Activated T-cell treated with anti-CD3 and anti-CD28 coated beads for 1 hour (primary cell): ENCODE measurements at regions not wholly inside any gene's neighbourhood (a gene's known extent, or its start where the extent isn't known, plus 50 kb on each side); places are given as distances from the start of the nearest gene placed in this dataset.

Source experiments
- DNase-seq: peaks from one replicate; pipeline ENCODE4 v3.0.0-alpha.2; 2020; ENCODE audit warnings: low read depth

DNA sequence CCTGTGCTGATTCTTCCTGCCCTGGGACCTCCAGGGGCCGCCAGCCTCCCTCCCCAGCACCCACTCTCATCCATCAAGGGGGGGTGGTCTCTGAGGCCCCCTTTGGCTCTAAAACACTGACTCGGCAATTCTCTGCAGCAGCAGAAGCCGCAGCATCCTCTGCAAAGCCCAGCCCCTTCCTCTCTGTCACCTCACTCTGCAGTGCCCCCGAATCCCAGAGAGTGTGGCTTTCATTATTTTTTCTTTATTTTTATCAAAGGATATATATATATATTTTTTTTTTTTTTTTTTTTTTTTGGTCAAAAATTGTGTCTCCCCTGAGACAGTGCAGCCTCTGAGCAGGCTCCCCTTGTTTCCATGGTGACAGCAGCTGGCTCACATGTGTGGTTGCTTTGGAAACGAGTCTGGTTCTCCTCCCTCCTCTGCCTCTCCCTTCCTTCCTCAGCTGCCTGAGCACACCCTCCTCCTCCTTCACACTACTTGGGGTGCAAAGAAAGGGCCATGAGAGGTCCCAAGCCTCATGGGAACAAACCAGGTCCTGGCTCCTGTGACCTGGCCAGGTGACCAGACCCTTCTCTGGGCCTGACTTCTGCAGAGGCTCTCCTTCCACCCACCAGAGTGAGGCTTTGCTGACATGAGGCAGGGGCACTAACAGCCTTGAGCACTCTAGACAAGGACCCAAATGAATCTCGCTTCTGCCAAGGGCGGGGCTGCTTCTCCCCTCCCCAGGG lies 100.5 kb downstream of the LRRC74A start:
- no peak for DNase-seq

DNA sequence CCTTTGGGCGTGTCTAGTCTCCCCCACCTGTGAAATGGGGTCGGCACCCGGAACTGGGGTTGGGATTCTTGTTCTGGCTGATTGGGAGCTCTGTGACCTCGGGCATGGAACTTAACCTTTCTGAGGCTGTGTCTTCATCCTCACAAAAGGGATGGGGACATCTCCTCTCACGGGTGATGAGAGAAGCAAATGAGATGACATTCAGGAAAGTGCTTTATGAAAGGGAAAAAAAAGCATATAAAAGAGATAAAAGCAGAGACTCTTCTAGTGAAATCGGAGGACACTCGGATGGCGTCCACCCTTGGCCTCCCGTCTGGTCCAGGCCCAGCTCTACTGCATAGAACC lies 98.9 kb downstream of the LRRC74A start:
- DNase-seq = no peak

DNA sequence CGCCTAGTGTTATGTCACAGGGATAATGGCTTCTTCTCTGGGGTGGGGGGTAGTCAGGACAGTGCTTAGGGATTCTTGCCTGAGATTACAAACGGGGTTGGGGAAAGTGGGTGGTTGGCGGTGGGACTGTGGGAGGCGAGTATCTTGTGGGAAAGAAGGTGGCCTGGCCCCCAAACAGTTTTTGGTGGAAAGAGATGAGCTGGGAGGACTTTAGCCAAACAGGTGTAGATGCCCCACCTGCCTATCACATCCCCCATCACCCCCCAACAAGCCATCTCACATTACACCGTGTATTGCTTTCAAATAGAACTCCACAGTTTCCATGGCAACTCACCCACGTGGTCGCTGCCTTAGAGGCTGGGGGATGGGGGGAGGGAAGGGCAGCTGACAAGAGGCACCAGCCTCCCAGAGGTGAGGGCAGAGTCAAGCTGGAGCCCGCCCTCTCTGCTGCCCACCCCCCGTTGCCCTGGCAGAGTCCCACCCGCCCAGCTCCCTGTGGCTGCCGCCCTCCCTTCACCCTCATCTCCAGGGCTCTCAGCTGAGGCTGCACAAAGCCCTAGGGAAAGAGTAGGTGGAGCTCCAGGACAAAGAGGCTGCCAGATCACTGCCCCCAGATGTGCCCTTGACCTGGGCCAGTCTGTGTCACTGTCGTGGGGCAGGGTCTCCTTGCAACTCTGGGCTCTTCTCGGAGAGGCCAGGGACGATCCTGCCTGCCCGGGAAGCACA lies 98.3 kb downstream of the LRRC74A start:
- no peak for DNase-seq

DNA sequence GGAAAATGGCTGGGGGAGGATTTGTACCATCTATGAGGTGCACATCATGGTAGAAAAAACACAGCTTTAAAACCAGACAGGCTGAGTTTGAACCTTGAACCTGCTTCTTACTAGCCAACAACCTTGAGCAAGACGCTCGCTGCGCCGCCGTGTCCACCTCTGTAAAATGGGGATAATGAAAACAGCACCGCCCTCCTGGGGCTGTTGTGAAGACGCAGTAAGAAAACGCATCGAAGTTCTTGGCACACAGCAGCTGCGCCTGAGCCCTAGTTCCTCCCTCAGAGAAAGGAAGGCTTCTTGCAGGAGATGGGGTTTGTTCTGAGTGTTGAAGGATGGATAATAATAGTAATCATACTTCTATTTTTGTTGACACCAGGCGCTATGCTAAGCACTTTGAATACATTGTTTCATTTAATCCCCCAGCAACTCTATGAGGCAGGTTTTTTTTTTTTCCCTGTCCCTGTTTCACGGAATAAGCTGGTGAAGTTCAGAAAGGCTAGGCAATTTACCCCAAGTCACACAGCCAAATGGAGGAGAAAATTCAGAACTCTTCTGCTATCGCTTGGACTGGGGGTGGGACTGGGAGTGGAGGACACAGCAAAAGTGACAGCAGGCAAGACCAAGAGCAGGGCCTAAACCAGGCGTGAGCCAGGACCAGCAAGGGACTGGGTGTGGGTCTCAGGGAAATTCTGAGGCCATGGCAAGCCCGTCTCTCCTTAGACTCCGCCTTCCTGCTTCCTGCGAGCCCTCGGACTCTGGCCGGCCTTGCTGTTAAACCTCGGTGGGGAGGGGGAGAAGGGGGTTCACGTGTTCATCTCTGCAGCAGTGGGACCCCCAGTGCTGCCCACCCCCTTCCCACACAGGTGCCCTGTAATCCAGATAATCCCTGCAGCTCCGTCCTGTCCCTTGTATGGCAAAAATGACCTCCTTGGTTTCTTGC lies 97.5 kb downstream of the LRRC74A start:
- no peak for DNase-seq

DNA sequence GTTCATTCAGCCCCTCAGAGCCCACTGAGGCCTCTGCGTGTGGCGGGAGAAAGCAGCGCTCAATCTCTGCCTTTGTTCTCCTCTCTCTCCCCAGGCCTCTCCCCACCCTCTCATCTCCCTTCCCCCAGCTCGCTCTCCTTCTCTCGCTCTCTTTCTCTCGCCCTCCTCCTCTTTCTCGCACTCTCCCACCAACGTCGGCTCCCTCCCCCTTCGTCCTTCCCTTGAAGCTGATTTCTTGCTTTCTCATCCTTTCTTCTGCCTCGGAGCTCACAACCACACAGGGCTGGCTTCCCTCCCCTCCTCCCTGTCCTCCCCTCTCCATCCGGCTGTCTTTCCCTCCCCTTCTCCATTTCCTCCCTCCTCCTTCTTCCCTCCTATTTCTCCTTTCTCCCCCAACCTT lies 96.4 kb downstream of the LRRC74A start:
- no peak for DNase-seq

DNA sequence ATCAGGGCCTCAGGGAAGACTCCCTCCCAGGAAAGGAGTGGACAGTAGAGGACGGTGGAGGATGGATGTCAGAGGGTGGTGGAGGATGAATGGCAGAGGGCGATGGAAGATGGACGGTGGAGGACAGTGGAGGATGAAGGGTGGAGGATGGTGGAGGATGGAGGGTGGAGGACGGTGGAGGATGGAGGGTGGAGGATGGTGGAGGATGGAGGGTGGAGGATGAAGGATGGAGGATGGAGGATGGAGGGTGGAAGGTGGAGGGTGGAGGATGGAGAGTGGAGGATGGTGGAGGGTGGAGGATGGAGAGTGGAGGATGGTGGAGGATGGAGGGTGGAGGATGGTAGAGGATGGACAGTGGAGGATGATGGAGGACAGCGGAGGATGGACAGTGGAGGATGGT lies 95.9 kb downstream of the LRRC74A start:
- no peak for DNase-seq

DNA sequence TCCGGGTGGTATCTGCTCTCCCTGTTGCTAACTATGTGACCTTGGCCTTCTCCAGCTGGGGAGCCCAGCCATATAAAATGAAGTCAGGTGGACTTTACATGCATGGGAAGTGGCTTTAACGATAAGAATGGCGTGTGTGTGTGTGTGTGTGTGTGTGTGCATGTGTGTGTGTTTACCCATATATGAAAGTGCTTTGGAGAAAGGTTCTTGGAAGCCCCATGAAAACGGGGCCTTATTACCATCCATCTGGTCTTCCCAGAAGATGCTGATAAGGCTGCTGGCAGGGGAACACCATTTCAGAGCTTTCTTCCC lies 94.8 kb downstream of the LRRC74A start:
- DNase-seq = no peak

DNA sequence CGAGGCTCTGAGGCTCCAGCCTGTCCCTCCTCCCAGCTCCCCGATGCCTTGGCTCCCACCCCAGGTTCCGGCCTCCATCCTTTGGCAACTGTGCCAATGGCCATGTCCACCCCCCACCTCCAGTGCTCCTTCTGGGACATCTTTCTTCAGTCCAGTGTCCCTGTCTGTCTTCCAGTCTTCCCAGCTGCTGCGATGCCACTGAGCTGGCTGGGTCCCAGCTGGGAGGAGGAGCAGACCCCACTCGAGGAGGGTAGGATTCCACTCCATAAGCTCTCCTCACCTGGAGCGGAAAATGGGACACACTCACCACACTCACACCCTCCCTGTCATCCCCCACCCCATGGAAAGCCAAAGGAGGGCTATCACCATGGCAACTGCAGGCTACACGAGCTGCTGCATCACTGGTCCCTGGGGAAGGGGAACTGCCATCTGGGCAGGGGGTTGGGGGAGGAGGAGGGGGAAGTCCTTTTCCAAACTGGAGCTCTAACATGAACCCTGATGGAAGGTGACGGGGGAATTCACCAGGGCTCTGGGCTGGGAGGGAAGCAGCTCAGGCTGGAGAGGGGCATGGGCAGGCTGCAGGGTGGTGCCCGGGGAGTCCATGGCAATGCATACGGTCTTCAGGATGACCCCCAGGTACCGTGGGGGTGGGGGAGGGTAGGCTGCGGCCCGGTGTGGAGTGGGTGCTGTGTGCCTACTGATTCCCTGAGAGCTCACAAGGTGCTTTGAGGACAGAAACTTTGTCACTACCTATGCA lies 94.3 kb downstream of the LRRC74A start:
- DNase-seq = no peak

DNA sequence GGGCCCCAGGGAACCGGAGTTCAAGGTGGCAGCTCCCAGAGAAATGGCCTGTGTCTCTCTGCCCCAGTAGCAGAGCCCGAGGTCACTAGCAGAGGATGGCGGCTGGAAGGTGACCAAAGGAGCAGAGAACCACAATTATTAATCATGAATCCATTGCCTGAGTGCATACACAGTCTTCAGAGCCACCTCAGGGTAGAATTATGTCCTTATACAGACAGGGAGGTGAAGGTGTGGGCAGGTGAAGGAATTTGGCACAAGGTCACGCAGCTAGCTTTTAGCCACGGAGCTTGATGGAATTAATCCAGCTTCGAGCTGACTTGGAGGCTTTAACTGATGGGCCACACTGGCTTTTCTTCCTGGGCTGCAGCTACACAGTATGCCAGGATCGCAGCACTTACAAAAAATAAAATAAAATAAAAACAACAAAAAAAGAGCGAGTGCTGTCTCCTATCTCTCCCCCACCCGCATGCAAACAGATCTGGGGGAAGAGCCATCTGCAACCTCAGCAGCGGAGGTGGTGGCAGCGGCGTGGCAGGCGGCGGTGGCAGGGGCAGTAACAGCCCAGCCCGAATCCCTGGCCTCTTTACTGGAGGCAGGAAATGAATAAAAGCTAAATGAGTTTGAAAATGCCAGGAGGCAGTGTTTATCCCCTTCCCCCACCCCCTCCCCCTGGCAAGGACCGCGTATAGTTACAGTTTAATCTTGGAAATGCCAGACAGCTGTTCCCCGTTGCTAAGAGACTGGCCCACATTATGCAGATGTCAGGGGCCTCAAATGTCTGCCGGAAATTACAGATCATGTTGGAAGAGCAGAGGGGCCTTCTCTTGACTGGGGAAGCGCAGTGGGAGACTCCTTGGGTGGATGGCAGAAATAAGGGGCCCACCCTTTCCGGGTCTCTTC lies 93.5 kb downstream of the LRRC74A start:
- no peak for DNase-seq
